GM21526 (cell line): ENCODE measurements at regions not wholly inside any gene's neighbourhood (a gene's known extent, or its start where the extent isn't known, plus 50 kb on each side); places are given as distances from the start of the nearest gene placed in this dataset.
"Not testable (repeated sequence)": the region's sequence is repeated elsewhere in the genome, so short reads cannot be mapped to it uniquely, and the experiment has no call there.

Source experiments
- ATAC-seq: cut with Tn5 transposase; IDR thresholded peaks from one replicate; pipeline ENCODE4 v1.9.1; 2021; ENCODE audit warnings: moderate library complexity; ENCODE audit not compliant: unreplicated experiment, low FRiP score

DNA sequence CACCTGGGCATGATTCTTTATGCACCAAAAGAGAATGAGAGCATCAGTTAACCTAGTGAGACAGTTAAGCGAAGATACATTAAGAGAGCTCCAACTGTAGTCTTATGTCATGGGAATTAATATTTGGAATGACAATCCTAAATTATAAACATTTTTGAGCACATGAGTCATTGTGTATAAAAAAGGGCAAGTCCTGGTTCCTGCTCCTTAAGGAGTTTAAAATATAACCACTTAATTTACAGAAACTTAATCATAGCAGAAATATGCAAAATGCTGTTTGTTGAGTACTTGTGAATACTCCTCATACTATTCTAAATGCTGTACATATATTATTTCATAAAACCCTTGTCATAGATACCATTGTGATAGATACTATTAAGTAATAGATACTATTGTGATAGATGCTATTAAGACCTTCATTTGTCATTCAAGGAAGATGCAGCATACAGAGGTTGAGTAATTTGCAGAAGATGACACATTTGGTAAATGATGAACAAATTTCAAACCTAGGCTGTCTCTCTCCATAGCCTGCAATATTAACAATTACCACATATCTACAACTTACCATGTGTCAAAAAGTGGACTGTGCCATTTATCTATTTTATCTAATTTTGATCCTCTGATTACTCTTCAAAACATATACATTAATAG lies 301.0 kb downstream of the TBC1D4 start:
- ATAC-seq = no peak

DNA sequence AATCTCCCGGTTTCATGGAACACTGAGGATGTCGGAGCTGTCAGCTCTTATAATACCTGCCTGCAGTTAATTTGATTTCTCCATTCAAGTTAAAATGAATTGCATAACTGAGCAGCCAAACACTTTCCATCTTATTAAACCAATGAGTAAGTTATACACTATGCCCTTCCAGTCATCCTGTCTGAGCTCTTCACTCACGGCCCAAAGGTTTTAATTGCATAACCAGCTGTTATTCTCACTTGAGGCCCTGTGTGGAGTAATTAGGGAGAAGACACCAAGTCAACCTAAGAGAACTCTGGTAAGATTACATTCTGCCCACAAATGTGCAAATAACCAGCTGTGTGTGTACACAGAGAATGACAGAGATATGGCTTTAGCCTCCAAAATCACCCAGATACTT lies 303.5 kb downstream of the TBC1D4 start:
- no peak for ATAC-seq

DNA sequence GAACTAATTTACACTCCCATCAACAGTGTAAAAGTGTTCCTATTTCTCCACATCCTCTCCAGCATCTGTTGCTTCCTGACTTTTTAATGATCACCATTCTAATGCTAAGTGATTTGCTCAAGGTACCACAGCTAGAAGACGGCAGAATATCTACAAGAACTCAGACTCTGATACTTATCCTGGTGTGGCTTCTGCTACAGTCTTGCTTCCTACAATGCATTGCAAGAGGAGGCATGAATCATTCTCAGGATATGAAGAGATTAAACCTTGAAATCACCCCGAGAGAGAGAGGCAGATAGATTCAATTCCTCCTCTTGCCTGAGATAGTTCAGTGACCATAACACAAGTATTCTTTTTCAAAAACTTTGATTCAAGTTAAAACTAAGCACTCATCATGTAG lies 306.4 kb downstream of the TBC1D4 start:
- ATAC-seq = no peak

DNA sequence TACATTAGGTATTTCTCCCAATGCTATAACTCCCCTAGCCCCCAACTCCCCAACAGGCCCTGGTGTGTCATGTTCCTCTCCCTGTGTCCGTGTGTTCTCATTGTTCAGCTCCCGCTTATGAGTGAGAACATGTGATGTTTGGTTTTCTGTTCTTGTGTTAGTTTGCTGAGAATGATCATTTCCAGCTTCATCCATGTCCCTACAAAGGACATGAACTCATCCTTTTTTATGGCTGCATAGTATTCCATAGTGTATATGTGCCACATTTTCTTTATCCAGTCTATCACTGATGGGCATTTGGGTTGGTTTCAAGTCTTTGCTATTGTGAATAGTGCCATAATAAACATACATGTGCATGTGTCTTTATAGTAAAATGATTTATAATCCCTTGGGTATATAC lies 306.9 kb downstream of the TBC1D4 start:
- not testable (repeated sequence) for ATAC-seq

DNA sequence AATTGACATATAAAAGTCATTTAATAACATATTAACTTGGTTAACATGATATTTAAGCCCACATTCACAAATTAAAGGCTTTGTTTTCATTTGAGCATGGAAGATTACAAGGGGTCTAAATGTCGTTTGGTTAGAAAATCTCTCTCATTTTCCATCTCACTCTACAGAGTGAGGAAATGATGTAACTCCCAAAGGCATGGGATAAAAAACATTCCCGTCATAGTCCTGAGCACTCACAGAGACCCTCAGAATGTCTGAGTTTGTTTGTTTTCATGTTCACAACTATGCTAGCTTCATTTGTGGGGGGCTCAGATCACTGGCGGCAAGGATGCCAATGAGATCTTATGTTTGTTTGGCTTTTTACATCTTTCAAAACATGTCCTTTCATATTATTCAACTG lies 307.5 kb downstream of the TBC1D4 start:
- no peak for ATAC-seq

DNA sequence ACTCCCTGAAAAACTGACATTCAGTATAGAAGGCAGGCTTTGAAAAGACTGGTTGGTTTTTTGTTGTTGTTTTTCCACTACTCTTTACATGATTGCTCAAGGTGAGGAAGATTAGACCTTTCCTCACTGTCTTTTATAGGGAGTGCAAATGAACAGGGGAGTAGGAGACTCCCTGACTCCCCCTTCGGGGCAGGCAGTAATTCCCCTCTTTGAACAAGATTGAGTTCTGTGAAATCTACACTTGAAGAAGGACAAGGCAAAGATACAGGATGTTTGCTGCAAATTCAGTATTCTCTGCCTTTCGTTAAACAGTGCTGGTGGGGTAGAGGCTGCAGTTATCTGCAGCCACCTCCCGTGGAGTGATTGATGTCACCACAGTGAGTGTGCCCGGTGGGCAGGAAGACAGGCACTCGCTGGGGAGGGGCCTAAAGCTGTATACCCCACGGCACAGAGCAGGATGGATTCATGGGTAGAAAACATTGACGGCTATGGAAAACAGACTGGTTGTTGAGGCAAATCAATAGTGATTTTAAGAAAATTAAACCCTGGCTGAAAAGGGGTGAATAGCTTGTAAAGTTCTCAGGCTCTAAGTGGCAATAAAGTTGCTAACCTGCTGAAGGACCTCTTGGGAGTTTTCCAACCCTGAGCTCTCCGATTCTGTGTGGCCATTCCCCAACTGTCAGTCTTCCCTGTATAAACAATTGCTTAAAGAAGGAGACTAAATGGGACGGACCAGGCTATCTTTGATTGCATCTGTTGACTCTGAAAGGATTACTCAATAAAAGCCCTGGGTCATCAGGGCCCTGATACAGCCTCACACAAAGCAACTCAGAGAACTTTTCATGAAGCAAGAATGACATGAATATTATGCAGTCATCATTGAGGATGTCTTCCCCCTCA lies 308.3 kb downstream of the TBC1D4 start:
- no peak for ATAC-seq

DNA sequence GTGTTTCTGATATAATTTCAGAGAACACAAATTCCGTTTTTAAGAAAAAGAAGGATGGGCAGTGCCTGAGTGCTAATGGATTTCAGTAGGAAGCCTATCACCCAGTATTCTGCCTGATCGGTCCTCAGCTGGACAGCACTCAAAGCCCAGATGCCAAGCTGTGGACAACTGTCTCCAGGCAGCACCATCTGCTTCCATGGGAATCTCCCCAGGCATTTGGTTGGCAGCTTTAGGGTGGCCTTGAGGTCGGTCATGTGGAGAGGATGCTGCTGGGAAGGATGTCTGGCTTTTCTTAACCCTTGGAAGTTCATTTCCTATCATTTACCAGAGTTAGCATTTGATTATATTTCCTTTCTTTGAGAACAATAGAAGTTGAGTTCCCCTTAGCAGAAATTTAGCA lies 311.7 kb downstream of the TBC1D4 start:
- ATAC-seq = no peak

DNA sequence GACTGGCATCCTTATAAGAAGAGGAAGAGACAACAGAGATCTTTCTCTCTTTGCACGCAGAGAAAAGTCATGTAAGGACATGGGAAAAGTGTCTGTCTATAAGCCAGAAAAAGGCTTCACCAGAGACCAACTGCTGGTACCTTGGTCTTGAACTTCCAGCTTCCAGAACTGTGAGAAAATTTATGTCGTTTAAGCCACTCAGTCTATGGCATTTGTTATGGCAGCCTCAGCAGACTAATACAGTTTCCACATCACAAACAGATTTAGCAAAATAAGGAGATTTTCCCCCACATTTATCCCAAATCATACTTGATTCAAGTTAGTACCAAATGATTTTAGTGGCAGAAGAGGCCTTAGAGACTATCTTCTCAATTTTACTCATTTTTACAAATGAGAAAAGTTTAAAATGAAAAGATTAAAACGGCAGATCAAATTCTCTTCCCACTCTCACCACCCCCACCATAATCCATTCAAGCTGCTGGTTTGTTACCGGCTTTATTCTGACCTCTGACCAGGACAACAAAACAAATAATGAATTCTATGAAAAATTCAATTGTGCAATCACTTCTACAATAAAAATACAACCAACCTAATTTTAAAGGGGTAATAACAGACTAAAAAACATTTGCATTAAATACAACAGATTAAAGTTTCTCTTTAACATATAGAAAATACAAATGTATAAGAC lies 316.3 kb downstream of the TBC1D4 start:
- no peak for ATAC-seq

DNA sequence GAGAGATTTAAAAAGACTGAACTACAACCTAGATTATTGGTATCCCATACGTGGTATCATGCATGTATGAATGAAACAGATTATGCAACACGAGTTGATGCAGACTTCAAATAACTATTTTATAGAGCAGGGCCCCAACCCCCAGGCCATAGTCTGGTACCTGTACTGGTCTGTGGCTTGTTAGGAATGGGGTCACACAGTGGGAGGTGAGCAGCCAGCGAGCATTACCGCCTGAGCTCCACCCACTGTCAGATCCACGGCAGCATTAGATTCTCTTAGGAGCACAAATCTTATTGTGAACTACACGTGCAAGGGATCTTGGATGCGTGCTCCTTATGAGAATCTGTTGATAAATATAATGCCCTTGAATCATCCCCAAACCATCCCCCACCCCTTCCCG lies 320.2 kb downstream of the TBC1D4 start:
- no peak for ATAC-seq

DNA sequence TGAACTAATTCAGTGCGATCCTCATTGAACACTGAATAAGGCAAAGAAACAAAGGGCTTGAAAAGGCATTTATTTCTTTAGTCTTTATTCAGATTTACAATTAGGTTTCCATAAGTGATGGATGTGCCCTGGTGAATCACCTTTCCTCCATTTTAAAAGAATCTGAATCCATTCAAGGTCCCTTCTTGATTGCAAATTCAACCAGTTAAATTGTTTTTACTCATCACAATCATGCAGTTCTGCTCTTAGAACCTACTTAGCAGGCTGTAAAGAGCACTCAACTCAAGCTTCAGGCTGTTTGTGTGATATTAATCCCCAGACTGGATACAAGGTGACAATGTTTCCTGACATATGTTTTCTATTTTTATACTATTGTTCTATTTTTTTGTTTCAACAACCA lies 321.0 kb downstream of the TBC1D4 start:
- ATAC-seq = no peak

DNA sequence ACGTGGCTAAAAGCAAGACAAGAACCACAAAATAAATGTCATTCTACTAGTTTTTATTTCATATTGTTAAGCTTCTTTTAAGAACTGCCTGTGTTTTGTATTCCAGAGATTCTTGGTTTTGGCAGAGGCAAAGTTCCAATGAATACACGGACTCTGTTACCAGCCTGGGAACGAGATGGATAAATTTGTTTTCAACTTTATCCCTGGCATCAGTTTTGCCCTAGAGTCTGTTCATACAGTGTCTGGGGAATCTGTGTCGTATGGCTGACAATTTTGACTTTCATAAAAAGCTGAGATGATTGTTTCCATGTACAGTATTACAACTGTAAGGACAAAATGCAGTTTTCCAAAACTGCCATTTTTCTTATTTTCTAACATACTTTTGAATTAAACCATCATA lies 327.6 kb downstream of the TBC1D4 start:
- no peak for ATAC-seq

DNA sequence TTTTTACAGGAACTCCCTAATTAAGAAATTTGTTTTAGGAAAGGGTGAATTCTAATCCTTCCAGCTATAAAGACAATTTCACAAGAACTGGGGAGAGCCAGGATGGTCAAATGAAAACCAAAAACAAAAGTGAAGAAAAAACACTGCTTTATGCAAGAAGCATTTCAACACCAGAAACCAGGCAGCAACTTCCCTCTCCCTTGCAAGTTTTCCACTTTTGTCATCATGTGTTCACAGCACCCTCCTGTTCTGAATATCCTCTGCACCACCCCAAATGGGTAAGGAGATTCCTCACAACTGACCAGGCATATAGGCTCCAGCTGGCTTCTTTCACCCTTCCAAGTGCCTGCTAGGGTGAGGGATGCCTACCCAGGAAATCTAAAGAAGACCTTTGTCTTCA lies 328.1 kb downstream of the TBC1D4 start:
- ATAC-seq = no peak

DNA sequence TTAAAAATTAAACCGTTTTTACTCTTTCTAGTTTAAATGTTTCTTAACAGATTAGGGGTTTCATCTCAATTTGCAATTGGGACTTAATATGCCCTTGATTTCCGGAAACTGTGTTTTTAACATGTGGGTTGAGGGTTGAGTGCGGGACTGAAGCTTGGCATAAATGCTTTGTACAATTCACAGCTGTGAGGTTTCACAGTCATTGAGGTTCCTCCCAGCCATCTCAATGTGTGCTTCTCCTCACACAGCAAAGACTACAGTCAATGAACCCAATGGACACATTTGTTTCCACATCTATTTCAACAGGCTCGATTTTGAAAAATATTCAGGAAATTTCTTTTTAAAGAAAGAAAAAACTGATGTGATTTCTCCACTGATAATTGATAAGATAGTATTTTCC lies 328.6 kb downstream of the TBC1D4 start:
- ATAC-seq = no peak

DNA sequence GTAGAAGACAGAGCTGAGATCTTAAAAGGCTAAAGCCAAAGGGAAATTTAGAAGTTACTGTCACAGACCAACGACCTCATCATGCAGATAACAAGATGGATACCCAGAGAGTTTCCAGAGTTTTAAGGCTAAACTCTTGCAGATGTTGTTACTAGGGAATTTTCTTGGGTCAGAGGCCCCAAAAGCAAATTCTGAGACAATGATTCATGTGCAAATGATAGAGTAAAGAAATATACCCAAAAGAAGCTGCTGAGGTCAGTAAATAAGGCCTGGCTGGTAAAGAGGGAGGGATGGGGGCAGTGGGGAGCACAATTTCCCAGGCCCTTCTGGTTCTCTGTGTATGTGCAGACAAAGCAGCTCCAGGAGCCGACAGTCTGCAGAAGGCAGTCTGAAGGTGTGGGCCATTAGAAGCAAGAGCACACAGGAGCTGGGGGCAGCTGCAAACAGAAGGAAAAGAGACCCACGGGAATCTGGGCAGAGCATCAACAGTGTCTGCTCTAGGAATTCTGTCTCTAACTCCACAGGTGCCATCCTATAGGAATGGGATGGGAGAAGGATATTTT lies 330.8 kb downstream of the TBC1D4 start:
- no peak for ATAC-seq

DNA sequence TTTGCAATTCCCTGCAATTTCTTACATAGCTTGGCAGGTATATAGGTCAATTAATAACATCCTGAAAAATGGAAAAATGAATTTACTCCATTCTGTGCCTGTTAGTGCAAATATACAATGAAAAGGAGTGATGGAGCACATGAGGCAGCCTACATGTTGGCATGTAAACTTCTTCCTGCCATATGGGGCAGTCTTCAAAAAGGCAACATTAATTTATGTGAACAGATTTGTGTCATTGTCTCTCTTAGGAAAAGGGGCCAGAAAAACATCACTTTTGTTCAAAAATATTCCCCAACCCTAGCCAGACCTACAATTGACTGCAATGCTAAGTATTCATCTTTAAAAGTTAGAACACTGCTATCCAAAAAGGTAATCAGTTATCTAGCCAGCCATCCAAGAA lies 332.2 kb downstream of the TBC1D4 start:
- no peak for ATAC-seq

DNA sequence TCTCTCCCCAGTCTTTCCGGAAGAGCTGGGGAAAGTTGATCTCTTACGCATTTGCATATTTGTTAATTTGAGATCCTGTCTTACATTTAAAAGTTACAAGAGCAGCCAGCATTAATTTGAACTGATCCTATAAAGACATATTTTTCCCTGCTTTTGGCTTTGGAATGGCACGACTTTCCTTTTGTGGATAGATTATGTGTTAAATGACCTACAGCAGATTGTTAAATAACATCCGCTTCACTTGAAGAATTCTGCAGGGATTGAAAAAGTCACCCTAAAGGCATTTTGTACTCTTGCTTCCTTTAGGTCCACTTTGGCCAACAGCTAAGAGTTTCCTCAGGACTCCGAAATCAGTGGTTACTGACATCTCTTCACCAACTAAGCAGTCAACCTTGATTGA lies 334.0 kb downstream of the TBC1D4 start:
- no peak for ATAC-seq

DNA sequence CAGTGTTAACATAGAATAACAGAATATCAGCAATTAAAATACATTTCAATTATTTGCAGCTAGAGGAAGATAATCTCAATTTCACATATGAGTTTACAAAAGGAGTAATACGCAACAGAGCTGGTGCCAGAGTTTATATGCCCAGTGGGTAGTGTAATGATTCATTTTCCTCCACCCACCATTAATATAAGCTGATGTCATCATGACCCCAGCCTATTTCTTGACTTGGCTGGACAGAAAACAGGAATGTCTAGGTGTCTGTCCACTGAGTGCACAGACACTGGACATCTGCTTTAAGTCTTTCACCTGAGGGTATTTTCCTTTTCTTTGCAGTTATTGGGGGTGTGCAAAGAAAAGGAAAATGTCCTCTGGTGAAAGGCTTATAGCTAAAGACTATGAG lies 335.5 kb downstream of the TBC1D4 start:
- ATAC-seq = no peak

DNA sequence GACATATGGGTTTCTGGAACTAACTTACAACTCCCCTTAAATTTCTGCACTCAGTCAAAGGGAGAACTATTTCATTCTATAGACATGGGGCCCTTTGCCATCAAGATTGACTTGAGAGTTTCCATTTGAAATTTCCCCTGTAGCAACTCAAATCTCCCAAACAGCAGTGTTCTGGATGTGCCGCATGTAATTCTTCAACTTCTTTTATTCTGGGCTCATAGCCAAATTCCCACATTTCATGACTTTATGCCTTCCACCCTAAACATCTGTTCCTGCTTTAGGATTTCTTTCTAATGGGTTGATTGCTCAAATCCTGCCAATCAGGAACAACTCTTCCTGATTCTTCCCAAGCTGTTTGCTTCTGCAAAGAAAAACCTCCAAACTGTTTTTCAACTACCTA lies 336.0 kb downstream of the TBC1D4 start:
- ATAC-seq = no peak

DNA sequence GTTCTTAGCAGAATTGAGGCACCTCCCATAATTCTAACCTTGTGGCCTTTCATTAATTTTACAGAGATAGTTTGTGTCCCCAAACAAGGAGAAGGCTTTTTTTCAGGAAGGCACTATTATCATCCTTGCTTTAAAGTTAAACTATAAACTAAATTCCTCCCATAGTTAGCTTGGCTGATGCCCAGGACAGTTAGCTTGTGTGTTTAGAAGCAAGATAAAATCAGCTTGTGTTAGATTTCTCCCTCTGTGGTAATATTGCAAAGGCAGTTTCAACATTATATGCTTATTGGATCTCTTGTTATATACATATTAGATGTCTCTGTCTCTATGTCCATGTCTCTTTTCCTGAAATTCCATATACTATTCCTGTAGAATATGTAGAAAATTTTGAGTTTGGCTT lies 342.7 kb downstream of the TBC1D4 start:
- no peak for ATAC-seq

DNA sequence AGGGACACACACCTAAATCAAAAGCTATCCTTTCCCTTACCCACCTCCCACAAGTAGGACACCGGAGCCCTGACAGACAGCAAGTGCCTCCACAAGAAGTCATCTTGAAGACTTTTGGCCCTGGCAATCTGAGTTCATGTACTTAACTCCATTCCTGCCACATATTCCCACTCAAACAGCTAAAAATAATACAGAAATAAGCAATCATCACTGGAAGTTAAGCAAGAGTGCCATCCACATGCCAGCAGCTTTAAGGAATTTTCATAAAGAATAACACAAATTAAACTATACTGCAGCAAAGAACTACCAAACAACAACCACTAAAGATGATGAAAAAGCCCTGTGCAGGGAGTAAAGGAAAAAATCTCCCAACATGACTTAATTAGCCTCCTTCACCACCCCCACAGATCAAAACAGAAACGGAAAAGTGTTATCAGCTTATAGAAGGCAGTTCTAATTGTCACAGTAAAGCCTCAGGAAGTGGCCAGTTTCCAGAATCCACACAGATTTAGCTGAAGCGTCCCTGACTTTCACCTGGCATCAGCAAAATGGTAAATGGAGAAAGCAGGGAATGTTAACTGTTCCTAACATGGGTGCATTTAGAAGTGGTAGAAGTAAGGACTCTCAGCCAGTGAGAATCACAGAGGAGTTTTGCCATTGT lies 343.9 kb downstream of the TBC1D4 start:
- ATAC-seq = no peak

DNA sequence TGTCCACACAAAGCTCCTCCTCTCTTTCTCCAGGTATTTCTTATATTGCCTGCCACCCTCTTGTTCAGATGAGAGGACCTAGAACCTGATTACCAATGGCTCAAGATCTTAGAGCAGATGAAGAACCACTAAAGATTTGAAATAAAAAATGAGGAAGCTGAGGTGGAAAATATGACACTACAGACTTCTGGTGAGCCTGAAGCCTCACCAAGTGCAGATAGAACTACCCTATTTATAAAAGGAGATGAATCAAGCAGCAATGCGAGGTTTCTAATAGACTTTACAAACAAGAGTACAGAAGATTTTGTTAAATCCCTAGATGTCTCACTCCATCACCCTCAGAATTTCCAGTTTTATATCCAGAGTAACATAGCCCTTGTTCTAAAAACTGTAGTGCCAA lies 345.8 kb downstream of the TBC1D4 start:
- no peak for ATAC-seq
